SW 1271 (cell line): ENCODE measurements at regions not wholly inside any gene's neighbourhood (a gene's known extent, or its start where the extent isn't known, plus 50 kb on each side); places are given as distances from the start of the nearest gene placed in this dataset.

Experiments
- DNase-seq, 2 experiments: peaks; one replicate each; lab custom pipeline; 2025; lab: John Stamatoyannopoulos, UW

- no peak for DNase-seq
Measured at GRCh38 chr7:131108212-131108940, 219.3 kb upstream of the MKLN1 start.

- no peak for DNase-seq
Measured at GRCh38 chr7:131109011-131109758, 218.5 kb upstream of the MKLN1 start.

GRCh38 chr7:131109759-131110296, 217.8 kb upstream of the MKLN1 start:
- DNase-seq, result no peak

- no peak for DNase-seq
Measured at GRCh38 chr7:131110297-131111080, 217.2 kb upstream of the MKLN1 start.

- no peak for DNase-seq
Measured at GRCh38 chr7:131111081-131111576, 216.5 kb upstream of the MKLN1 start.

- DNase-seq, result no peak
Measured at GRCh38 chr7:131111792-131112191, 215.9 kb upstream of the MKLN1 start.

GRCh38 chr7:131112431-131112830, 215.2 kb upstream of the MKLN1 start:
- no peak for DNase-seq

- DNase-seq, result no peak
Measured at GRCh38 chr7:131115340-131115739, 212.3 kb upstream of the MKLN1 start.

GRCh38 chr7:131117439-131117838, 210.2 kb upstream of the MKLN1 start:
- DNase-seq, result no peak

- no peak for DNase-seq
Measured at GRCh38 chr7:131119381-131119780, 208.3 kb upstream of the MKLN1 start.

GRCh38 chr7:131122394-131122793, 205.3 kb upstream of the MKLN1 start:
- DNase-seq, result no peak

GRCh38 chr7:131124001-131124629, 203.6 kb upstream of the MKLN1 start:
- DNase-seq, result no peak

- DNase-seq, result no peak
Measured at GRCh38 chr7:131124867-131125266, 202.8 kb upstream of the MKLN1 start.

- no peak for DNase-seq
Measured at GRCh38 chr7:131130324-131130723, 197.4 kb upstream of the MKLN1 start.

- DNase-seq, result no peak
Measured at GRCh38 chr7:131131012-131131745, 196.5 kb upstream of the MKLN1 start.

- no peak for DNase-seq
Measured at GRCh38 chr7:131131746-131132431, 195.8 kb upstream of the MKLN1 start.

- no peak for DNase-seq
Measured at GRCh38 chr7:131139462-131139861, 188.2 kb upstream of the MKLN1 start.

- DNase-seq, result no peak
Measured at GRCh38 chr7:131141443-131141967, 186.2 kb upstream of the MKLN1 start.

GRCh38 chr7:131143869-131144268, 183.8 kb upstream of the MKLN1 start:
- DNase-seq, result no peak

GRCh38 chr7:131145026-131145425, 182.7 kb upstream of the MKLN1 start:
- no peak for DNase-seq
